HG02885 (cell line): ENCODE measurements at regions not wholly inside any gene's neighbourhood (a gene's known extent, or its start where the extent isn't known, plus 50 kb on each side); places are given as distances from the start of the nearest gene placed in this dataset.

Experiments
- ATAC-seq: cut with Tn5 transposase; IDR thresholded peaks from one replicate; pipeline ENCODE4 v1.9.1; 2021; ENCODE audit warnings: mild to moderate bottlenecking; ENCODE audit not compliant: unreplicated experiment, poor library complexity

DNA sequence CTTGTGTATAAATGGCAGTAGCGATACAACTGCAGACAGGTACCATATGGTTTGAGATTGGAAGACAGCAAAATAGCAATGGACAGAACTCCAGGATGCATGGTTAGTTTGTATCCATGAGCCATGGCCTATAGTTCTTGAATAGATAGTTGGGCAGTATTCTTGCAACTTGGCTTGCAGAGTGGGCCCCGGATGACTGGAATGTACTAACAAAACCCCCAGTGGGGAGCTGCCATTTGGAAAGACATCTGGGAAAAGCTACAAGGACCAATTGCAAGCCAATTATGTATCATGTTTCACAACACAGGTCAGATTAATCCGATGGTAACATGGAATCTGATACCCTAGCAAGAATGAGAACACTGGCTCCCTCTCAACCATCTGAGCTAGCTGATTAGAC, 279.6 kb downstream of the RERGL start:
- no peak for ATAC-seq

DNA sequence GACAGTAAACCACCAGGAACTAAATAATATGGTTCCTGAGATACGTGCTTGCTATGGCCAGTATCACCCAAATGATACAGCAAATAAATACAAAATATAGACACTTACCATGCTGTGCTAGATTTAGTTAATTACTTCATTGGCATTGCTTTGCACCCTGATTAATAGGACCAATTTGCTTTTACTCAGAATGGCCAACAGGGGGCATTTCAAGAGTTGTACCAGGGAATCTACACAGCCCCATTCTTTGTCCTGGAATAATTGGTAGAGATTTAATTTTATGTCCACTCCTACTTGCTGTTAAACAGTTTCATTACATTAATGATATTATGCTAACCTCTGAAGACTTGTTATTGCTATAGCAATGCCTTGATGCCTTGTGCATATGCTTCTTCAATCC, 280.8 kb downstream of the RERGL start:
- ATAC-seq: no peak

DNA sequence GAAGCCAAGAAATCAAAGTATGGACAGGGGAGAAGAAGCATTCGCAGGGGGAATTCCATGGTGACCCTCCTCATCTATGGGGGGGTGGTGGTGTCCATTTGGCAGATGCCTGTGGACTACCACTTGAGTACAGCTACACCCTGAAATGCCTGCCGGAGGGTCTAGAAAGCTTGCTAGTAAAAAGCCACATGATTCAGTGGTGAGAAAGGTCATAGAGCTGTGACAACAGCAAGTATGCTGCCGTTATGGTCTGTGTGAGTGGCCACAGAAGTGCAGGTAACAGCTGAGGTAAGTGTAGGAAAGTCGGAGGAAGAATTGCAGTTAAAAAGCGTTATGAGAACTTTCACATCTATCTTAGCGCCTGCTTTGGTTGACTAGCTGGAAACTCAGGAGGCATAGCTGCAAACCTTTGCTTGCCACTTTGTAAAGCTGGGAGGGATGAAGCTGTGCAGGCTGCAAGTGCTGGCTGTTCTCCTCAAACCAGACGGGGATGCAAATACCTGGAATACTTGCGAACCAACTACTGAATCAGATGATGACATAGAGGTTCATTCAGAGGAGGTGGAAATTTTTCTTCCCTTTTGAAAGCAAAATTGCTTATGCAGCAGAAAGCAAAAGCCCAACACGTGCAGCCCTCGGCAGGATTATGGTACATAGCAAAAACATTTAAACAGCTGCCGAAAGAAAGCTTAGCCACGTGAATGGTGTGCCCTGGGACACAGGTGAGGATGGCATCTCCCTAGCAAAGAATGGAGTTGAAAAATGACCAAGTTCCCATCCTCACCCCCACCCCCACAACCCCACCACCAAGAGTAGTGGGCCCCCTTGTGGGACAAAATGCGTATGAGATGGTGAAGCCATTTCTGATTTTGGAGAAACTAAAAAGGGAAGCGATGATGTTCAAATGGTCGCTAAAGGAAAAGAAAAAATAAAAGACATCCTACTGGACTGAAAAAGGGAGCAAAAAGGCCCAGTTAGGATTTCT, 287.0 kb downstream of the RERGL start:
- no peak for ATAC-seq

DNA sequence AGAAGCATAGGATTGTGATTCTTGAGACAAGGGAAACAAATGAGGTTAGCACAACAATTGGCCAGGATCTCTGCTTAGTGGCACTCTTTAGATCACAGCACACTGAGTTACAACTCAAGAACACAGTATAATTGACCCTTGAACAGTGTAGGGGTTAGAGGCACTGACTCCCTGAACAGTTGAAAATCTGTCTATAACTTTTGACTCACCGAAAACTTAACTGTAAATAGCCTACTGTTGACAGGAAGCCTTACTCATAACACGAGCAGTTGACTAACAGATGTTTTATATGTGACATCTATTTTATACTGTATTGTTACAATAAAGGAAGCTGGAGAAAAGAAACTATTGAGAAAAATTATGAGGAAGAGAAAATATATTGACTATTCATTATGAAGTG, 296.1 kb downstream of the RERGL start:
- ATAC-seq: no peak

DNA sequence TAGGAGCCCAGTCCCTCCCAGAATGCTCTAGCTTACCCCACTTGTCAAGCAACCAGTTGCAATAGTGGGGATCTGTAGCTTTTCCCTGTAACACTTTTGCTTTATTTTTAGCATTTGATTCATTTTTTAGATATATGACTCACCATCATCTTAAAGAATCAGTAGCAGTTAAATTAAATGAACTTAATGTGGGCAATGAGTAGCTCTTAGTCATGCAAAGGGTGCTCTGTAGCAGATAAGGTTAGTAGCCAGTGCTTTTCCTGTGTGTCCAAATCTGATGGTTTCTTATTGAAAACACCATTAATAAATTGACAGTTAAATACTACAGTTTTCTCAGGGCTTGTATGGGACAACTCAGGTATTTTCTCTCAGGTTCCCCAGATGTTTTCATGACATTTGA, 311.8 kb downstream of the RERGL start:
- ATAC-seq: no peak

DNA sequence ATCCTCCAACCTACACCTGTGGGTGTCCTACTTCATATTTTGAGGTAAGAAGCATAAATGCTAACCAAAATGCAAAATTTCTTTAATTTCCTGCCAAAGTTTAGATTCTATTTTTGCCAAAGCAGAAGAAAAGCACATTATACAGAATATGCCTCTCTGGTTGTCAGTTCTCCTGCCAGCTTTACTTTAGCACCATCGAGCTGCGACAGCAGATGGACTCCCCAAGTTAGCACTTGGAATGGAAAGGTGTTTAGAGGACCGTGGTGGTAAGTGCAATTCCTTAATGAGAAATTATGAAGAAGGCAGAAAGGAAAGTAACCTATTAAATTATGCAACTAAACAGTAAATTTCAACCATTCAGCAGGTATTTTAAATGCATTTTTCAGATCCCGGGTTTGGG, 326.6 kb downstream of the RERGL start:
- ATAC-seq: no peak

DNA sequence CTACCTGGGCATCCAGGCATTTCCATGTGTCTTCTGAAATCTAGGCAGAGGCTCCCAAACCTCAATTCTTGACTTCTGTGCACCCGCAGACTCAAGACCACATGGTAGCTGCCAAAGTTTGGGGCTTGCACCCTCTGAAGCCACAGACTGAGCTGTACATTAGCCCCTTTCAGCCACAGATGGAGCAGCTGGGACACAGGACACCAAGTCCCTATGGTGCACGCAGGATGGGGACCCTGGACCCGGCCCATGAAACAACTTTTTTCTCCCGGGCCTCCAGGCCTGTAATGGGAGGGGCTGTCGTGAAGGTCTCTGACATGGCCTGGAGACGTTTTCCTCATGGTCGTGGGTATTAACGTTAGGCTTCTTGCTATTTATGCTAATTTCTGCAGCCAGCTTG, 330.0 kb downstream of the RERGL start:
- ATAC-seq: no peak
